NCI-H2171 (cell line): ENCODE measurements at regions not wholly inside any gene's neighbourhood (a gene's known extent, or its start where the extent isn't known, plus 50 kb on each side); places are given as distances from the start of the nearest gene placed in this dataset.
"Not testable (repeated sequence)": the region's sequence is repeated elsewhere in the genome, so short reads cannot be mapped to it uniquely, and the experiment has no call there.

ENCODE experiments used
- DNase-seq: peaks from one replicate; lab custom pipeline; 2025; lab: John Stamatoyannopoulos, UW

DNA sequence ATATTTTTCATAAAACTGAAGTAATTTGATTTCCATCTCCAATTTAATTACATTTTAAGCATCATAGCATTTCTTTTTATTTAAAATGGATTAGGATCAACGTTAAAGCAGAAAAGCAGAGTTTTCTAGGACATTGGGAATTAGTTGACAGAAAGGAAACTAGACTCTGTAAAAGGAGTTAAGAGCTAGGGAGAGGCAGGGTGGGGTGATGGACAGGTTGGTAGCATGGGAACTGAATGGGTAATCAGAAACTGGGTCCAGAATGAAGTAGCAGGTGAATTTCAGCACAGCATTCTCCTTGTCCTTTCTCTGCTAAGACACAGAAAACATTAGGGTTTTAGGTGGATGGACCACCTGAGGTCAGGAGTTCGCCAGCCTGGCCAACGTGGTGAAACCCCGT, 97.6 kb downstream of the ANAPC4 start:
- no peak for DNase-seq

DNA sequence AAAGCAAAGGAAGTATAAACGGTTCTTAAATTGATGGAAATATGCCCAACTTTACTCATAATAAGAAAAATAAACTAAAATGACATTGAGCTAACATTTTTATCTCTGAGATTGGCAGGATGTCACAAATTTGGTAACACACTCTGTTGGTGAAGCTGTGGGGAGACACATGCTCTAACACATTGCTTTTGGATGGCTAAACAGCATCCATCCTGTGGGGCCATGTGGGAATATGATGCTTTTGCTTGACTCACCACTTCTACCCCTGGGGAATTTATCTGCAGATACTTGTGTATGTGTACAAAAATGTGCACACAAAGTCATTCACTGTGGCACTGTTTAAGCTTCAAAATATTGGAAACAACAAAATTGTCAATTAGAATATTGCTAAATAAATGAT, 100.2 kb downstream of the ANAPC4 start:
- no peak for DNase-seq

DNA sequence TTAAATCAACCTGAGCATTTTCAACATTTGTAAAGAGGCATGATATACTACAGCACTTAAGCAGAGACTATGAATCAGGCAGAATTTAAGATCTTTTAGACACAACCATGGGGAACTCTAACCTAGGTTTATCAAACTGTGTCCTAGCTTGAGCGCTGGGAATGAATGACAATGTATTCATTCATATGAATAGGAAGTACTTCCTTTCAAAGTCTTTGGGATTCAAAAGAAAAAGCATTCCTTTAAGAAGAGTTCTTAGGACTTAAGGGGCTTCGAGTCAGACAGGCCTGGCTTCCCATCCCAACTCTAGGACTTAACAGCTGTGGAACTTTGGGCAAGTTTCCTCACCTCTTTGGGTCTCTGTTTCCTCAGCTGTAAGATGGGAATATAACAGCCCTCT, 104.6 kb downstream of the ANAPC4 start:
- DNase-seq, result no peak

DNA sequence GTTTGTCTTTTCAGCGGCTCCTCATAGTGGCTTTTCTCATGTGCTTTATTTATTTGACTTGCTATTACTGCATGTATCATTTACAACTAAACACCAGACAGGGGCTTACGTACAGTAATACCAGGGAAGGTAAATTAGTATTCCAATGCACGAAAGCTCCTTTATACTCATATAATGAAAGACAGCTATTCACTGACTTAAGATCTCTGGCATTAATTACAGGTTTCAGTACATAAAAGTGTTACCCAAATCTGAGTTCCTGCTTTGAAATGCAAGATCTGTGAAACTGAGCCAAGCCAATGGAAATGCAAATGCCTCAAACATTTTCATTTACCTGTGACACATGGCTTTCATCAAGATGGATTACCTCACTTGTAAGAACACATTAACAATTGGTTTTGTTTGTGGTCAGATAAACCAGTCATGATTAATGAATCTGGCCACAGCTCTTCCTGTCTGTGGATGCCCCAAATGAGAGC, 107.2 kb downstream of the ANAPC4 start:
- DNase-seq, result no peak

DNA sequence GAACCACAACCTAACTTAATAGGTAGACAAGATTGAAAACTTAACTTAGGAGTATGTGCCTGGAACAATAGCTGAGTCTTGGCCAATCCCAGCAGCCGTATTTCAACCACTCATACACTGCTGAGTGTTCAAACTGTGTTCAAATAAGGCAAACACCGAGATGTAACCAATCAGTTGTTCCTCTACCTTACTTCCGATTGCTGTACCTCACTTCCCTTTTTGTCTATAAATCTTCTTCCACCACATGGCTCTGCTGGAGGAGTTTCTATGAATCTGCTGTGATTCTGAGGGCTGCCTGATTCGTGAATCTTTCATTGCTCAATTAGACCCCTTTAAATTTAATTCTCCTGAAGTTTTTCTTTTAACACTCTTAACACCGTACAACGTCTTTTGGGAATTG, 108.0 kb downstream of the ANAPC4 start:
- no peak for DNase-seq

DNA sequence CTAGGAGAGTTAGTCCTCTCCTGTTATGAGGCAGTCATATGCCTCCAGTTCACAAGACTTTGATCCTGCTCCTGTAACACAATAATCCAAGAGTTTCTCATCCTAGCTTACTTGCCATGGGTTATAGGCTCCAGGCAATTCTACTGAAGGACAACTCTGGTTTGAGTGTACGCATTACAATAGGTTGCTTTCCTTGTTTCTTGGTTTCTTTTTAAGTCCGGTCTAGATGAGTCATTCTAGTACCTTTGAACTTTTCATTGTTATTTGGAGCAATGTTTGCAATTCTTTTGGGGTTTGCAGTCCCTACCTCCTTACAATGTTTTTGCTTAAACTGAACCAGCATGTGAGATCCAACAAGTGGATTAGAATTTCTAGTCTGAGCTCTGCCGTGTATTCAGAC, 109.1 kb downstream of the ANAPC4 start:
- DNase-seq, result no peak

DNA sequence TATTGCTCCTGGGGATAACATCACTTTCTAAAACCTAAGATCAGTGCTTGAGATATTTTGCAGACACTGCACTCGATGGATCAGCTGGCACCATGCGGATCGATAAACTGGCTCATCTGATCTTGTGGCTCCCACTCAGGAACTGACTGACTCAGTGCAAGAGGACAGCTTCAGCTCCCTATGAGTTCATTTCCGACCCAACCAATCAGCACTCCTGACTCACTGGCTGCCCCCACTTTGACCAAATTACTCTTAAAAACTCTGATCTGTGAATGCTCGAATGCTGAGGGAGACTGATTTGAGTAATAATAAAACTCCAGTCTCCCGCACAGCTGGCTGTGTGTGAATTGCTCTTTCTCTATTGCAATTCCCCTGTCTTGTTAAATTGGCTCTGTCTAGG, 110.1 kb downstream of the ANAPC4 start:
- no peak for DNase-seq

DNA sequence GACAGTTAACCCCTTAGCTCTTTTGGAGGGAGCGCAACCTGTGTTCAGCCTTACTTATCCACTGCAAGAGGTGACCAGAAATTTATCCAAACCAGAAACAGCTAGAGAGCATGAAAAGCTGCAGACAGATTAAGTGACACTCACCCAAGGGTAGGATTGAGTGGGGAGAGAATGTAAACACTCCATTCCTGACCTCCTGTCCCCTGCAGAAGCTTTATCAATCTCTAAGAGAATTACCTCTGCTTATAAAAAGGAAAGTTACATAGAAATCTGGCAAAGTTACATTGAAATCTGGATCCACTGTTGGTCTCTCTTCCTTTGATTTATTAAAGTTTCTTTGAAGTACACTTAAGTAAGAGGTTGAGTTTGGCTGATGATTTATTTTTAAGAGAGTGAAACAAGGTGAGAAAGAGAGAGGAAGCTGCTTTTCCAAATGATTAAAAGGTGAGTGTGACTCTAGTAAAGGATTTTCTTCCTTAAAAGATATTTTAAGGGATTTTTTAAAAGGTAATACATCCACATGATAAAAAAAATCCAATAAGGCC, 112.3 kb downstream of the ANAPC4 start:
- no peak for DNase-seq

DNA sequence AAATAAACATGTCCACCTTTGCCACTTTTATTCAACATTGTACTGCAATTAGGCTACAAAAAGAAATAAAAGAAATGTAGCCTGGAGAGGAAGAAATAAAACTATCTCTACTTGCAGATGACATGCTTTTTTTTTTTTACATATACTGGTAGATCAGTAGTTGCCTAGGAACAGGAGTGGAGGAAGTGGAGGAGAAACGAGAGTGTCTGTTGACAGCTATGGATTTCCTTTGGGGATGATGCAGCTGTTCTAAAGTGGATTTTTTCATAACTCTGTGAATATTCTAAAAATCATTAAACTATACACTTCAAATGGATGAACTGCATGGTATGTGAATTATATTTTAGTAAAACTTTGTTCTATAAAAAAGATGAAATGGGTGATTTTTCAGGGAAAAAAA, 116.4 kb downstream of the ANAPC4 start:
- DNase-seq, result no peak

DNA sequence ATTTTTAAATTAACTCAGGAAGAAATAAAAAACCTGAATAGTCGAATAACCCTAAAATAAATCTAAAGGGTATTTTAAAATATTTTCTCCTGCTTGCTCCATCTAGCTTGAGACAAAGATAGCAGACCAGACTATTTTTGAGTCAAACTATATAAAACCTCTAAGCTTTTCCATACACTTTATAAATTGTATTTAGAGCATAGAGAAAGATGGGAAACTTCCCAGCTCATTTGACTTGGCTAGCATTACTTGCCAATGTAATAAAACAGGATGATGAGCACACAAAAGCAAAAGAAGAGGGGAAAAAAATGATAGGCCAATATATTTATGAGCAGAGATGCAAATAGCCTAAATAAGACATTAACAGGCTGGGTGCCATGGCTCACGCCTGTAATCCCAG, 117.1 kb downstream of the ANAPC4 start:
- DNase-seq, result no peak

DNA sequence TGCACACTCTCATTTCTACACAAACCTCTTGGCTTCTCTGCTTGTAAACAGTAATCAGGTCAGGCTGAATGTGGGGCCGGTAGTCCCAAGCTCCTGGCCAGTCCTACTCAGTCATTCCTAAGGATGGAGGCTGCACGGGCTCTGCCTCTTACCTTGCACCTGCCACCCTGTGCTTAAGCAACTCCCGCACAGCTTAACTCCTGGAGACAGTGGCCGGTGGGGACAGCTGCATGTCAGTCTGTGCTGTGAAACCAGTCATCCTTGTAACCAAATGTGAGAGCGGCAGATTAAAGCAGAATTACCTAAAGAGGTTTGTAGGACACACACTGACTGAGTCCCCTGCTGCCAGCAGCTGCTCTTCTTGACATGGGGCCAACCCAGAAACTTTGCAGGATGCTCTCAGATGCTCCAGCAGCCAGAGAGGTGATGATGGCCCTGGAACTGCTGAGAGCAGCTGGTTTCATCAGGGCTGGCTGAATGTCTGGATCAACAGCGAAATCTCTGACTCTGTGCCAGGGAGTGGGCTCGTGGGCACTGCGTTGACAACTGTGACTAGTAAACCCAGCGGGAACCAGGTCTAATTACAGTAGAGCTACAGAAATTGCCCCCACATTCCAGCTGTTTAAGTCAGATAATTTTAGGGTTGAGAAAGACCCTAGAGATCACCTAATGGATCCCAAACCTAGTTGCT, 123.7 kb downstream of the ANAPC4 start:
- peak; percentile 36 for DNase-seq

DNA sequence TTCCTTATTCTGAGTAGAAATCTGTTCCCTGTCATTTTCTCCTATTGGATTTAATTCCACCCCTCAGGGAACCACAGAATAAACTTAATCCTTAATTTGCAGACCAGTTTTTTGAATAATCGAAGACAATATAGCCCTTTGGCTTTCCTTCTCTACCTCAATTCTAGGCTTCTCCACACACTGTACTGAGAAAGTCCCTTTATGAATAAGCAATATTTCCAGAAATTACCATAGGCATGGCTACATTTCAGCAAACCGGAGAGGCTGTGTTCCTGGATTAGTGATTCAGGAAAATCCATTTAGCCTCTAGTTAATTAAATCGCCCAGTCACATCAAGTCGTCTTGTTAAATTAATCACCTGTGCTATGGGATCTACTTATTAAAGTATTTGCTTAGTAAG, 125.1 kb downstream of the ANAPC4 start:
- no peak for DNase-seq

DNA sequence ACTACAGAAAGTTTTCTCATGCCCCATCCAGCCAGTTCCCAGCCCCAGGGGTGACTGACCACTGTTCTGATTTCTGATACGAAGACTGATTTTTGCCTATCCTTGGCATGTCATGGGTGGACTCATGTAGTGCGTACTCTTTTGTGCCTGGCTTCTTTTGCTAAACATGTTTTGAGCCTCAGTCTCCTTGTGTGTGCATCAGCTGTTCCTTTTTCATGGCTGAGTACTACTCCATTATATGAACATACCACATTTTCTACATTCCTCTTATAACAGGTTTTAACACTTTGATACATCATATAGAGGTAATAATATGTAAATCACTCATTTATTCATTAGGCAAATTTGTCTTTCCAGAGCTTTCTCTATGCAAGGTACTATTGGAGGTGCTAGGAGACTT, 126.7 kb downstream of the ANAPC4 start:
- no peak for DNase-seq

DNA sequence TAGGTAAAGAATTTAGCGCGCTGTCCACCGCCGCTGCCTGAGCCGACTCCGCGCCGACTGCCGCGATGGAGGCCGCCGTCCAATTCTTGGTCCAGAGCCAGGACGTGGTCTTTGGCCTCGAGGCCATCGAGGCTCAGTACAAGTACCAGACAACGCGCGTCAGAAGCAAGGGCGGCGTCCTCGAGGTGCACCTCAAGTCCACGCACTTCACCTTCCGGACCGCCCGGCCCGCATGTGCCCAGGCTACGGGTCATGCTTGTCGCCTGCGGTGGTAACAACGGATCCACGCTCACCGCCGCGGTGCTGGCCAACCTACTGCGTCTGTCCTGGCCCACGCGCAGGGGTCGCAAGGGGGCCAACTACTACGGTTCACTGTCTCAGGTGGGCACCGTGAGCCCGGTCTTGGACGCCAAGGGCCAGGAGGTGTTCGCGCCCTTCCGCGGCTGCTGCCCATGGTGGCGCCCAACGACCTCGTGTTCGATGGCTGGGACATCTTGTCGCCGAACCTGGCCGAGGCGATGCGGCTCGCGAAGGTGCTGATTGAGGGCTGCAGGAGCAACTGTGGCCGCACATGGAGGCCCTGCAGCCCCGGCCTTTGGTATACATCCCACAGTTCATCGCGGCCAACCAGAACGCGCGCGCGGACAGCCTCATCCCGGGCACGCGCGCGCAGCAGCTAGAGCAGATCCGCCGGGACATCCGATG, 128.0 kb downstream of the ANAPC4 start:
- no peak for DNase-seq

DNA sequence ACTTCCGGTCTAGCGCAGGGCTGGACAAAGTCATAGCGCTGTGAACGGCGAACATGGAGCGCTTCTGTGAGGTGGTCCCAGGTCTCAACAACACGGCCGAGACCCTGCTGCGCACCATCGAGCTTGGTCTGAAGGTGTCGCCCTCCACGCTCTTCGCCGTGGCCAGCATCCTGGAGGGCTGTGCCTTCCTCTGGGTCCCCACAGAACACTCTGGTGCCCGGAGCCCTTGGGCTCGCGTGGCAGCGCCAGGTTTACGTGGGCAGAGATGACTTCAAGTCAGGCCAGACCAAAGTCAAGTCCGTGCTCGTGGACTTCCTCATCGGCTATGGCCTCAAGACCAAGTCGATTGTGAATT, 128.6 kb downstream of the ANAPC4 start:
- DNase-seq, result no peak

DNA sequence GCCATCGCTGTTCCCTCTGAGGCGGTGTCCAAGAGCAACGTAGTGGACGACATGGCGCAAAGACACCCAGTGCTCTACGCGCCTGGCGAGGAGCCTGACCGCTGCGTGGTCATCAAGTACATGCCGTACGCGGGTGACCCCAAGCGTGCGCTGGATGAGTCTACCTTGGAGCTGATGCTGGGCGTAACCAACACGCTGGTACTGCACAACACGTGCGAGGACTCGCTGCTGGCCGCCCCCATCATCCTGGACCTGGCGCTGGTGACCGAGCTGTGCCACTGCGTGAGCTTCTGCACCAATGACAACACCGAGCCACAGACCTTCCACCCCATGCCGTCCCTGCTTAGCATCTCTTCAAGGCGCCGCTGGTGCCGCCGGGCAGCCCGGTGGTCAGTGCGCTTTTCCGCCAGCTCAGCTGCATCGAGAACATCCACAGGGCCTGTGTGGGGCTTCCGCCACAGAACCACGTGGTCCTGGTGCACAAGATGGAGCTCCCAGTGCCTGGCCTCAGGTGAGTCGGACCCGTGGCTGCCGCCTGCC, 129.0 kb downstream of the ANAPC4 start:
- no peak for DNase-seq

DNA sequence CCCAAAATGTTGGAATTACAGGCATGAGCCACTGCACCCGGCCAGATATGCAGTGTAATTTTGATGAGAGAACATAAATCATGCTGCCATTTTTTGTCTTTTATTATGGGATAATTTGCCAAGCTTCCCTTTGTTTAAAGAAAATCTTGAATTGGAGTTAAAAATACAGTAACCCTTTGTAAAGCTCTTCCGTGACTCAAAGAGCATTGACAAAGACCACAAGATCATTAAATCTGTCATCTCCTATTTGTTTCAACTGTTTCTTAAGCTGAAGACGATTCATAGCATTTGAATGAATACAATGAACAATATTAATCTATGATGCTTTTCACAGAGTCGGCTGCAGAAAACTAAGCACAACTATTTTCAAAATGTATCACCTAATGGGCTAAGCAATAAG, 132.6 kb downstream of the ANAPC4 start:
- no peak for DNase-seq

DNA sequence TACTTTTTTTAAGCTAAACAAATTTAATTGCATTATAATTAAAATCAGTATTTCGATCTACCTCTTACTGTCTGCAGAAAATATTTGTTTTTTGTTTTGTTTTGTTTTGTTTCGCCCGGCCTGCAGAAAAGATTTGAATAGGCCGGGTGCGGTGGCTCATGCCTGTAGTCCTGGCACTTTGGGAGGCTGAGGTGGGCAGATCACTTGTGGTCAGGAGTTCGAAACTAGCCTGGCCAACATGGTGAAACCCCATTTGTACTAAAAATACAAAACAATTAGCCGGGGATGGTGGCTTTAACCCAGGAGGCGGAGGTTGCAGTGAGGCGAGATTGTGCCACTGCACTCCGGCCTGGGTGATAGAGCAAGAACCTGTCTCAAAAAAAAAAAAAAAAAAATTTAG, 134.8 kb downstream of the ANAPC4 start:
- not testable (repeated sequence) for DNase-seq

DNA sequence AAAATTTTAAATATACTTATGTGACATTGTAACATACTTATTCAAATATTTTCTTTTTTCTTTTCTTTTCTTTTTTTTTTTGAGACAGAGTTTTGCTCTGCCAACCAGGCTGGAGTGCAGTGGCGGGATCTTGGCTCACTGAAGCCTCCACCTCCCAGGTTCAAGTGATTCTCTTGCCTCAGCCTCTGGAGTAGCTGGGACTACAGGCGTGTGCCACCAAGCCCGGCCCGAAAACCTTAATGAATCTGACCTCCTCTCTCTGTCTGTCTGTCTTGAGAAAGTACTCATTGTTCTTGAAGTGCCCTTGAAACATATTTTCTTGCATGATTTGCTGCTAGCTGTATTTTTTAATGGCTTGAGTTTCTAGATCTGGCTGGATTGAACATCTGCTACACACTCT, 136.8 kb downstream of the ANAPC4 start:
- DNase-seq, result no peak

DNA sequence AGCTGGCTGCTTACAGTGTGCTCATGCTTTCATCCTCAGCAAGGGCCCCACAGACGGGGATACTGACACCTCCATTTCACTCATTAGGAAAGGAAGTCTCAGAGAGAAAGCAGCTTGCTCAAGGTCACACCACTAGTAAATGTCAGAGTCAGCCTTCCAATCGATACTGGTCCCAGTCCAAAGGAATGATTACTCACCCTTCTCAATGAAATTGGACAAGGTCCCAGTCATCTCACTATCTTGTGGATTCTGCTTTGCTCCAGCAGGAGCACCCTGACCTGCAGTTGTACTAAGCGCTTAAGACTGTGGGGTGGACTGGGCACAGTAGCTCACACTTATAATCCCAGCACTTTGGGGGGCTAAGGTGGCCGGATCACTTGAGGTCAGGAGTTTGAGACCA, 132.2 kb upstream of the SLC34A2 start:
- no peak for DNase-seq

DNA sequence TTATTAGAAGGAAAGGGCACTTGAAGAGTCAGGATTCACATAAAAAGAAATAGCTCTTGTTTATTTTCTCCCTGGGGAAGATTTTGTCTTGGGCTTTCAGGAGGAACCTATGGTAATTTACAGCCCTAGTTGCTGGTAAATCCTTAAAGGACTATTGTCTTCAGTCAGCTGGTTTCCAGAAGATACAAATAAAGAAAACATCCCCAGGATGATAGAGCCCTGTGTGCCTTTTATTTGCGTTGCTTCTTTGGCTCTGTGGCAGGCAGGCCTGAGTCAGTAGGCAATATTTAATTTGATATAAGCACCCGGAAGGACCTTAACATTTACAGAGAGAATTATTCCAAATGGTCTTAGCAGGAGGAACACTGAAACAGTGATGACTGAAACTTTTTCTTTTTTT, 131.0 kb upstream of the SLC34A2 start:
- no peak for DNase-seq

DNA sequence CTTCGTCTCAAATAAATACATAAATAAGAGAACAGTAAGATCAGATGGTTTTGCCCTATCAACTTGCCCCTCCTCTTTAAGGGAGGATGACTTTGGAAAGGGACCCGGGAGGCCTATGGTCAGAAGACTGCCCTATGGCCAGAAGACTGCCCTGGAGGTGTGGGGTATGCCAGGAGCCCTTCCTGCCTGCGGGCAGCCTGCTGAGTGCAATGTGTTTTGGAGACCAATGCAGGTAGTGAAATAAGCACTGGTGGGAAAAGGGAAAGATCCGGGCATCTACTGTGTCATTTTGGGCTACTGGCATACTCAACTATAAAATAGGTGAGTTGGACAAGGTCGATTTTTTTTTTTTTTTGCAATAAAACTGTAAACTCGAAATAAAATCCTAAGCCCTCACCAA, 129.8 kb upstream of the SLC34A2 start:
- DNase-seq, result no peak

DNA sequence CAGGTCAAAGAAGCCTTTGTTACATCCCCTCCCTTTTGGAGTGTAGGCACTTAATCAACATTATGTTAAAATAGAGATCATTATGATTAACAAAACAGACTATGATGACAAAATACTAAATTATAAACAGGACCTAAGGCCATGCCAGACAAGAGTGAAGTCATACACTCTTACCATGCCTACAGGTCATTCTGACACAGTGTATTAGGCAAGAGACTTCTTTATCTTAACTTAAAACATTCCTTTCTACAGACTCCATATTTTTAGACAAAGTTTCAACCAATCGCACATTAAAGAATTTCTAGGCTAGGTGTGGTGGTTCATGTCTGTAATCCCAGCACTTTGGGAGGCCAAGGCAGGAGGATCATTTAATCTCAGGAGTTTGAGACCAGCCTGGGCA, 128.6 kb upstream of the SLC34A2 start:
- no peak for DNase-seq
